HG03108 (cell line): ENCODE measurements at regions not wholly inside any gene's neighbourhood (a gene's known extent, or its start where the extent isn't known, plus 50 kb on each side); places are given as distances from the start of the nearest gene placed in this dataset.
"Not testable (repeated sequence)": the region's sequence is repeated elsewhere in the genome, so short reads cannot be mapped to it uniquely, and the experiment has no call there.

ENCODE experiments used
- ATAC-seq: cut with Tn5 transposase; IDR thresholded peaks from one replicate; pipeline ENCODE4 v1.9.1; 2021; ENCODE audit warnings: moderate library complexity; ENCODE audit not compliant: unreplicated experiment

DNA sequence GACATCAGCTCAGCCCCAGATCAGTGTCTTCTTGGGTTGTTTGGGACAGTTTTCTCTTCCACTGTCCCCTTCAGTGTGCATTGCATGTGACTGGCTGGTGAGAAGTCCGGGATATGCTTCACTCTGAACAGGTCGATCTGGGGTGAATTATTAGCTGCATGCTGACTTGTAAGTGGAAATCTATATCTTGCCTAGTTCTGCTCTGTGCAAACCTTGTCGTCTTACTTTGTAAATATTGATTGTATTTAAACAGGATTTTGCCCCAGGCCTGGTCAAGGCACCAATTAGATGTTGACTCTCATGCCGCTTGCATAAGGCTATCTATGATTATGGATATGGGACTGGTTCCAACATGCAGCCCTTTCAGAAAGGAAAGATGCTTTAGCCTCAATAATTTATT is 669.7 kb downstream of the TYW1 start:
- ATAC-seq, result not testable (repeated sequence)

DNA sequence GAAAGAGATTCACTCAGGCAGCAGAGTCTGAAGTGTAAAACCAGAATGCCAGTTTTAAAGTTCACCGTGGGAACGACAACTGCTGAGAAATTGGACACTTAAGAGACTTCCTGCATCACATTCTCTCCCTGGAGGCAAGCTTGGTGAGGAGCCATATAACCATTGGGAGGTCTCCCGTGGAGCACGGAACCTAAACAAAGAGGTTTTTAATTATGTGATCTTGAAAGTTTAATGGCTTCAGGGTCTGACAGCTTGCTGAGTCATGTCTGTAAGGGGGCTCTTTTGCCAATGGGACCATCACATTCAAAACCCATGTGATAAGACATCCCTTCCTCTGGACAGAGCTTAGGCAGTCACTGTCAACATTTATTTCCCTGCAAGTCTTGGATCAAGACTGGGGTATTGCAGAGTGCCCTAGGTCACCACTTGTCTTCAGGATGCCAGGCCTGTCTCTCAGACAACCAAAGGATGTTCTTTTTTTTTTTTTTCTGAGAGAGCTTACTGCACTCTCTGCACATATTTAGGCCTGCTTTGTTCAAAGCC is 674.4 kb downstream of the TYW1 start:
- no peak for ATAC-seq

DNA sequence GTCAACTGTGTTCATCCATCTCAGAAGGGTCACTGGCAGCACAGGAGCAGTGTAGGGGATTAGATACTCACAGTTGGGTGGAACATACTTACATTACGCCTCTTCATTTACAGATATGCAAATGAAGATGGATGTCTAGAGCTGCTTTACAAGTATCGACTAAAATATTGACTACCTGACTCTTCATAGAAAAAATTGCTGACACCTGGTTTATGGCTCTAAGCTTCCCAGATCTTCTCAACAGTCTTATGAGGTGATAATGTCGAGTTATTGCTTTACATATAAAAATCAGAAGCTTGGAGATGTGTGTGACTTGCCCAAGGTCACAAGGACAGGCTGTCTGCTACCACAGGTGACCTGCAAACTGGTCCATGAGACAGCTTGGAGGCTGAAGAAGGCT is 677.2 kb downstream of the TYW1 start:
- ATAC-seq, result no peak

DNA sequence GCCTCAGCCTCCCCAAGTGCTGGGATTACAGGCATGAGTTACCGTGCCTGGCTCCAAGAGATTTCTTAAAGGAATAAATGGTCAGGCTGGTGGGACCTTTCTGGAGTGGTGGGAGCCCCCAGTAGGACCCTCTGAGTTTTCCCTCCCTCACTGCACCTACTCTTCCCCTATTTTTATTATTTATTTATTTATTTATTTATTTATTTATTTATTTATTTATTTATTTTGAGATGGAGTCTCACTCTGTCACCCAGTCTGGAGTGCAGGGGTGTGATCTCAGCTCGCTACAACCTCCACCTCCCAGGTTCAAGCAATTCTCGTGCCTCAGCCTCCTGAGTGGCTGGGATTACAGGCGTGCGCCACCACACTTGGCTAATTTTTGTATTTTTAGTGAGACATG is 678.2 kb downstream of the TYW1 start:
- ATAC-seq, result not testable (repeated sequence)

DNA sequence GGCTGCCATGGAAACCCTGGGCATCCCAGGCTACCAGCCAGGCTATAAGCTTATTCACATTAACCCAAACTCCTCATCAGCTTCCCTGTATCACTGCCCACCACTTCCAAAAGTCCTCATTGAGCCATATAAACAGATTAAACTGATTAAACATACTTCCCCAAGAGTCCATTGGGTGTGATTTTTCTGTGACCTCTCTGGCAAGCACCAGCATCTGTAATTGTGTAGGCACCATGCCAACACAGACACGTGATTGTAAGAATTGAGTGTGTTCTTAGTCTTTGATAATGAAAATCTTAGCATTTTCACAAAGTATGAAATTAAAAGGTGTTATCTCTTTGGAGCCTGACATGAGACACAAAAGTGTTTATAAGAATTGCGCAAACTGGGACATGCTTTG is 679.3 kb downstream of the TYW1 start:
- no peak for ATAC-seq

DNA sequence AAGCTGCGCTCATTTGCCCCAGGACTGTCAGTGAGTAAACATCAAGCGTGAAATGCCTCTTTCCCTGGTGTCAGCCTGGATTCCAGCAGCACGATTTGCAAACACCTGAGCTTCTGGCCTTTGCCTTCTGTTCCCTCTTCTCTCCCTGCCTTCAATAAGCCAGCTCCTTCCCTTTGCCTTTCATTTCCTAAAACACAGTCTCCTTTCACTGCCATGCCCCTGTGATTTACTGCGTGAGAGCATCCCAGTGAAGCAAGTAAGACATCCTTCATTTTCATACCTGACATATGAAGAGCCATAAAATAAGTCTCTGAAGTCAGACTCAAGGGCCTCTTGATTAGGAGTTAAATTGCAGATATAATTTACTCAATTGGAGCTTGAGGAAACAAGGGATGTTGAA is 681.8 kb downstream of the TYW1 start:
- no peak for ATAC-seq

DNA sequence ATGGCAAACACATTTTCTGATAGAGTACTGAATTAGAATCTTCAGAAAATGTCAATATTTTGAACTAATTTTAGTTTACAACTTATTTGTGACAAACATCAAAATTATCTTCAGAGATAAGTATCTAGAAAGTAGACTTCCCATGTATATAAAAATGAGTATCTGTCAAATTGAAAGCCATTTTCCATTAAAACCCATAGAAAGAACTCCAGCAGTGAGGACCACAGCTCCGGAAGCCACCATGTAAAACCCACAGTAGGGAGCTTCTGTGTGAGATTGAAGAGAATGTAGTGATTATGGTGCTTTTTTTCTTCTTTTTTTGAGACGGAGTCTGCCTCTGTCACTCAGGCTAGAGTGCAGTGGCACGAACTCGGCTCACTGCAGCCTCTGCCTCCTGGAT is 687.0 kb downstream of the TYW1 start:
- ATAC-seq, result no peak

DNA sequence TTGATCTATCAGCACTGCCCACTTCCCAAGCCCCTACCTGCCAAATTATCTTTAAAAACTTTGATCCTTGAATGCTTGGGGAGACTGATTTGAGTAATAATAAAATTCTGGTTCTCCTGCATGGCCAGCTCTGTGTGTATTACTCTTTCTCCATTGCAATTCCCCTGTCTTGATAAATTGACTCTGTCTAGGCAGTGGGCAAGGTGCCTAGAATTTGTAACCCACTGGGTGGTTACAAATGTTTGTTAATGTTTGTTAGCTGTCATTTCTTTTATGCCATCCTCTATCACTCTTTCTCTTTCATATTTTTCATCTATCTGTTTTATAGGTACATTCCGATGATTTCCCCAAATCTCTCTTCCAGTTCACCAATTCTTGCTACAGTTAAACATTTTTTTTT is 694.1 kb downstream of the TYW1 start:
- no peak for ATAC-seq

DNA sequence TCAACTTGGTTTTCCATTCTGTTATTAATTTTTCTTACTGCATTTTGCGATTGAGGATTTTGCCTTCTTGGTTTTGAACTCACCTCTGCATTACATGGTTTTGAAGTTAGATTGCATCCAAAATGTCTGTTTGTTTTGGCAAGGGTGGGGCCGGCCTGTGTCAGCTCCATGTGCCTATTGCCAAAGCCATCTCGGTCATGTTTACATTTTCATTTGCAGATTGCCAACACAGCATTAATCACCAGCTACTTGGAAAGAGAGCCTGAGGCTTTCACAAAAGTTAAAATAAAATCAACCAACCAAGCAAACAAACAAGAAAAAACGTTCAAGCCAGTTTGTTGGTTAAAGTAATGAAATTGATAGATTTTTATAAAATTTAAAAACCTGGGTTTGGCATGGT is 695.8 kb downstream of the TYW1 start:
- ATAC-seq, result no peak

DNA sequence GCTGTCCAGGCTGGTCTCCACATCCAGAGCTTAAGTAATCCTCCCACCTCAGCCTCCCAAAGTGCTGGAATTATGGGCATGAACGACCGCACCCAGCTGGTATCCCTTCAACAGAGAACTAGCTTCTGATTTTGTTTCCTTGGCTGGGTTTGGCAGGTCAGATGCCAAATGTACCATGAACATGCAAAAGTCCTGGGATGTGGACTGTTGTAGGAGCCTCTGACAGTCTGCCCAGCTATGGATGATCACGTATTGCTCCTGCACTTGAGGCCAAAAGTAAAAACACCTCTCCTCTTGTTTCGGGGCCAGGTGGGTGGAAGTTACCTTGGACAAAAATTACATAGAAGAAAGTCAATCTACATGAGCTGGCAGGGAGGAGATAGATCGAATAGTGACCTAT is 699.5 kb downstream of the TYW1 start:
- ATAC-seq, result no peak

DNA sequence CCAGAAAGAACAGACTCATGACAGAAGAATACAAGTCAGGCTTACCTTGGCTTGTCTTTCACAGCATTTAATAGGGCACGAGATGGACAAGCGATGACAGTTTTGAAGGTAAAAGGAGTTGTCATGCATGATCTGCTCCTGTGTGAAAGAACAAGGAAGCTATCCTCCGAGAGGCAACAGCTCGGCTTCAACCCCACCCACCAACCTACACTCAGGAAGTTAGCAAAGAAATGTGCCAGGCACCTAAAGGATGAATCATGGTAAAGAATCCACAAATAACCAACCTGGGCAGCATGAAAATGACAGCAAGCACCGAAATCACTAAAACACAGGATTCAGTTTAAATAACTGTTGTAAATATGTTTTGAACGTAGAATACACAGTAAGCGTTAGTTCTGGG is 700.2 kb downstream of the TYW1 start:
- ATAC-seq, result no peak

DNA sequence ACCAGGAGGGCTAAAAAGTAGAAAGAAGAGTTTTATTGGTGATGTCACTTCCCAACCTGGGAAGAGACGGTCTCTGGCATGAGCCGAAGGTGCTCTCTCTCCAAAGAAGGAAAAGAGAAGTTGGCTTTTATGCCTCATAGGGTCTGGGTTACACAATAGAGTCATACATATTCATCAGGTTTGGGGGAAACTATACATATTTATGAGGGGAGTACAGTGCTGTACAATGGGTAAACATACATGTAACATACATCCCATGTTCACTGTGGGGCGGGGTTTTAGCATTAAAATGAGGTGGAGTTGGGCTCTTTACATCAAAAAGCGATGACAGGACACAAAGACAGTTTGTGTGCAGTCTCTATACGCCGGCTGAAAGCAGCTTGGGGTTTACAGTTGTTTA is 701.7 kb downstream of the TYW1 start:
- no peak for ATAC-seq

DNA sequence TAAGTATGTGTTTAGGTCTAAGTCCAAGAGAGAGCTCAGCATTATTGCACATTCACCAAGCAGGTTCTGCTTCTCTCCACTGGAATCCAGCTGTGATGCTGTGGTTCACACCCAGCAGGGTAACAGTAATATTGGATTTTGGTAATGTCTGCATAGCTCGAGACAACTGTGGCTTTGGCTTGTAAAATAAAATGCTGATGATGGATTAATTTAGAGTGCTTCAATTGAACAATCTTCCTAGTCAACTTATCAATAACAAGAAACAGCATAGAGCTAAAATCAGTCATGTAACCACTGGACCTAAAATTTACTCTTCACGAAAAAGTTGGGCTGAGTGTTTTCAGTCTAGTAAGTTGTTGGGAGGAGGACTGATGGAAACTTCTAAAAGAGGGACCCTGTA is 709.2 kb downstream of the TYW1 start:
- no peak for ATAC-seq

DNA sequence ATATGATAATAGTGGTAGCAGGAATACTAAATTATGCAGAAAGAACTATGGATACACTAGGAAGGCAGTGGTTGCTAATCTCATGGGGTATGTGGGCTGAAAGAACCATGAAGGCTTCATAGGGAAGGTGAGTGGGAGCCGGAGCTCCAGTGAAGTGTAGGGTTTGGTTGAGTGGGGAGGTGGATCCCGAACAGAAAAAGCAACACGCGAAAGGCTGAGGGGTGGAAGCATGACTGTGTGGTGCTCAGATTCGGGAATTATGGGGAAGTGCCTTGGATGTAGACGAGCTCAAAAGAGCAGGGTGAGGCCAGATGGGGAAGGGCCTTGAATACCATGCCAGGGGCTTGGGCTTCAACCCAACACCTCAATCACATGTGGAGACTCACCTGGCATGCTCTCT is 715.1 kb downstream of the TYW1 start:
- ATAC-seq, result no peak

DNA sequence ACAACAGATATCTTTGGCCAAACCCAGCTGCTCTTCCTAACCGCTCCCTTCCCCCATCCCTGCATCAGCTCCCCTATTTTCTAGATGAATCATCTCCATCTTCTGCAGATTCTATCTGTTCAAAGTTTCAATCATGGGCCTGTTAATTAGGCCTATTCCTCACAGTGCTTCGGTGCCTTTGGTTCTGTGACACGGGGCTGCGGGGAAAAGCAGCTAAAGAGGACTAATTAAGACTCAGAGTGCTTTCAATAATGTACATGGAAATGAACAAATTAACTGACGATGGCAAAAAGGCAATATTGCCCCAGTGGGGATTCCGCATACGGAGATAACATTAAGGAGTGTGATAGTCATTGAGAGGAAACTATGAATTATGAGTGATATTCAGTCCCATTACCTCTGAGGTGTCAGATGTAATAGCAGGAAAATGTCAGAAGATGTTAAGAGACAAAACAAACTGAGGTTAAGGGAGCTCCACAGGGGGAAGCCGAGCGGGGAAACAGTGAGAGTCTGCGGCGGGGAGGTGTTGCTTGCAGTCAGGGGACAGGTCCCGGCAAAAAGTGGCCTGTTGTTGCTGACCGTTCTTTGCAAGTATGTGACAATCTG is 716.9 kb downstream of the TYW1 start:
- no peak for ATAC-seq

DNA sequence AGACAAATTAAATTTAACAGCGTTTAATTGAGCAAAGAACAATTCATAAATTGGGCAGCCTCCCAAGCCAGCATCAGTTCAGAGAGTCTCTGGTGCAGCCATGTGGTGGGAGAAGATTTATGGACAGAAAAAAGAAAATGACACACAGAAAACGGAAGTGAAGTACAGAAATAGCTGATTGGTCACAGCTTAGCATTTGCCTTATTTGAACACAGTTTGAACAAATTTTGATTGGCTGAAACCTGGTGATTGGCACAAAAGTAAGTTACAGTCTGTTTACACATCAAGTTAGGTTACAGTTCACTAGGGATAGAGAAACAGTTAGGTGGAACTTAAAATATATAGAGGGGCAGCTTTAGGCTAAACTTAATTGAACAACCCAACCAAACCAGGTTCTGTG is 720.1 kb downstream of the TYW1 start:
- no peak for ATAC-seq

DNA sequence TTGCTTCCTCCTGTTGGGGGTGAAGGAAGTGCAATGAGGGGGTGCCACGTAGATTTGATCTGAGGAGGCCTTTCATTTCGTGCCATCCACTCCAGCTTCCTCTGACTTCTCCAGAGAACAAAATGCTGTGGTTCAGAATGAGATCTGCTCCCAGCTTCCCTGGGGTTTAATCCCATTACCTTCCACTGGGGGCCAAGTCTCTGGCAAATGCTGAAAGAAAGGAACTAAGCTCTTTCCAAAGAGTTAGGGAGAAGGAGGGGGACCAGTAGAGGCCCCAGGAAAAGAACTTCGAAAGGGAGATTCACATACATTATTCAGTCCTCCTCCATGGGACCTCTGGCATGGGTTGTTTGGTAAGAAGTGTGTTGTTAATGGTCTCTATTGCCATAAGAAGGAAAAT is 727.0 kb downstream of the TYW1 start:
- ATAC-seq, result no peak

DNA sequence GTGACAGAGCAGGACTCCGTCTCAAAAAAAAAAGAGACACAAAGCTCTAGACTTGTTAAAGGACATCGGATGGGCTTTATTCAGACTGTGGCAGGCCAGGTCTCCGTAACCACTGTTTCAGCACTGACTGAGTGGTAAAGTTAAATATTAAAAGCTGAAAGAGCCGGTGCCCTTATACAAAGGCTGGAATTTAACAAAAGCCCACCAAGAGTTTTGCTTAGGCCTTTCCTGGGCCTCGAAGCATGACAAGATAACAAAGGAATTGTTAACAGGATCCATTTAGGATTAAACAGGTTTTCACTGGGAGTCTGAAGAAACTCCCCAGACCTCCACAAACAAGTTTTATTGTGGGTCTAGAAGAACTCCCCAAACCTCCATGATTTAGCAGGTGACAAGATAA is 727.8 kb downstream of the TYW1 start:
- ATAC-seq, result no peak

DNA sequence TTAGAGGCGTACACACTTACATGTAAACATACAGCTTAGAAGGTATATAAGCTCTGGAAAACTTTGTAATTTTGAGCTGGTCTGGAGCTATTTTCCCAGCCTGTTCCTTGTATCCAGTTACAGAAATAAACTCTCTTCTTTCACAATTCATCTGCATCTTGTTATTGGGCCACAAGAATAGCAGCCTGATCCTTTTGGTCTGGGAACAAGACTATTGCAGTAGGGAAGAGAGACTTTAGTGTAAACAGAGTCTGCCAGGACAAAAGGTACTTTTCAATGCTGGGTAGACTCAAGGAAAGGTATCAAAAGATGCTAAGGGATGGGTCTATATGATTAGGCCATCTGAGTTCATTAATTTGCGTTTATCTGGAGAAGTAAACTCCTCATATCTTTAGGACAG is 728.3 kb downstream of the TYW1 start:
- no peak for ATAC-seq

DNA sequence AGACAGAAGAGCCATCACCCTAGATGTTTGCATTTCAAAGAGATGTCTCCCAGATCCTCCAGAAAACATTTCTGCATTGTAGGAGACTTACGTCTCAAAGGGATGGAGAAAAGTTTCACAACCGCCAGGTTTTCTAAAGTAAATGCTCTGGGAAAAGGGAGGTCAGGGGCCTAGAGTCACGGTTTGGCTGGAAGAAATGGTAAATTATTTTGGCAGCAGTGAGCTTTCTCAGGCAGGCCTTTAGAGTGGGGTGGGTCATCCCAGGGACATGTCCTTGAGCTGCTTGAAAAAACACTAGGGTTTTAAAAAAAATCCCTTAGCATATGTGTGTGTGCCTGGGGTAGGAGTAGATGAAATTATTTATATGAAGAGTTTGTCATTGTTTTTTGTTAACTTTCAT is 728.8 kb downstream of the TYW1 start:
- ATAC-seq, result no peak

DNA sequence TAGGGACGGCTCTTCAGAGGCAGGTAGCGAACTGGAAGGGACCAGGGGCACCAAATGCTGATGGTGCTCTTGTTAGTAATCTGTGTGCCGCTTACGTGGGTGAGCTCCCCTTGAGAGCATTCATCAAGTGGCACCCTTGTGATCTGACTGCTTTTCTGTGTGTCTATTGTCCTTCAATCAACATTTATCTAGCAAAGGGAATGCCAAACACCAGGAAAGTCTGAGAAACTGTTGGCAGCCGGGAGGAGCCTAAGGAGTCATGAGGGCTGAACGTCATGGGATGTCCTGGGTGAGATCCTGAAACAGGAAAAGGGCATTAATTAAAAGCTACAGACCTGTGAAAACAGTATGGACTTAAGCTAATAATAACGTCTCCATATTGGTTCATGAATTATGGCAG is 733.1 kb downstream of the TYW1 start:
- ATAC-seq, result no peak

DNA sequence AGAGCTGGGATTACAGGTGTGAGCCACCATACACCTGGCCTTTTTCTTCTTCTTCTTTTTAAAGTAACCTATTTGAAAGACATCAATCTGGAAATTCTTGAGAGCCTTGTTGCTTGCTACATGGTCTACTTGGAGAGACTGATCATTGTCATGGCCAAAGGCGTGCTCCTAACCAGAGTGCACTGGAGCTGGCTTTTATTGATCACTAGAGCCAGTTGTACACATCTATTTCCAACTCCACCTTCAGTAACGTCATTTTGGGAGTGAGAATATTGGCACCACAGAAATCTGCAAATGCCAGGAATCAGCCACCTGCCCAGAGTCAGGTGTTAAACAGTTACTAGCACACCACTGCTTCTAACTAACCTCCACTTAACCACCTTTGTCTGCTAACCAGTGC is 735.1 kb downstream of the TYW1 start:
- ATAC-seq, result no peak

DNA sequence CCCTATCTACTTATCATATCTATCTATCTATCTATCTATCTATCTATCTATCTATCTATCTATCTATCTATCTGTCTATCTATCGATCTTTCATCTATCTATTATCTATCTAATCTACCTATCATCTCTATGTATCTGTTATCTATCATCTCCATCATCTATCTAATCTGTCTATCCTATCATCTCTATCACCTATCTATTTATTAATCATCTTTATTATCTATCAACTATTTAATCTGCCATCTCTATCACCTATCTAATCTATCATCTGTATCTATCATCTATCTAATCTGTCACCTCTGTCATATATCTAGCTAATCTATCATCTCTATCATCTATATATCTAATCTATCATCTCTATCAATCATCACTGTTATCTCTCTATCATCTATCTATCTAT is 736.3 kb downstream of the TYW1 start:
- ATAC-seq, result no peak
